ENCODE measurements at regions not wholly inside any gene's neighbourhood (a gene's known extent, or its start where the extent isn't known, plus 50 kb on each side); places are given as distances from the start of the nearest gene placed in this dataset.

GRCh38 chr4:186887752-186888151, 164.1 kb upstream of the FAT1 start:
- Histone ChIP-seq H3K27ac (ENCODE audit: low read length) (no peak overlapping the region), H3K36me3 (ENCODE audit: control insufficient read depth, insufficient read depth, low read length) (no peaks in the 10 kb centered on the region), H3K4me1 (ENCODE audit: control insufficient read depth, insufficient read depth, low read length) (0 out of 2 replicates have a peak, but pooled peaks cover 1% of the 10 kb centered on the region), H3K27me3 (ENCODE audit: control insufficient read depth, insufficient read depth, low read length) (no peaks in the 10 kb centered on the region), H3K4me3 (ENCODE audit: low read length) (no peak overlapping the region), H3K9me3 (ENCODE audit: control insufficient read depth, insufficient read depth, low read length) (no peaks in the 10 kb centered on the region)
- WGBS (ENCODE audit: insufficient coverage, insufficient read length) = no CpG with 5 or more reads among the region's 6 CpGs
- DNase-seq (ENCODE audit: low read depth, low spot score) = no peak

GRCh38 chr4:186889876-186890643, 166.4 kb upstream of the FAT1 start:
- H3K9me3 ChIP-seq (ENCODE audit: control insufficient read depth, insufficient read depth, low read length) = no peaks in the 10 kb centered on the region
- no peaks in the 10 kb centered on the region for H3K36me3 ChIP-seq (ENCODE audit: control insufficient read depth, insufficient read depth, low read length)
- WGBS (ENCODE audit: insufficient coverage, insufficient read length) = no CpG with 5 or more reads among the region's 46 CpGs
- no peak overlapping the region for H3K27ac ChIP-seq (ENCODE audit: low read length)
- H3K4me3 ChIP-seq (ENCODE audit: low read length) = no peak overlapping the region
- no peak for DNase-seq (ENCODE audit: low read depth, low spot score)
- no peaks in the 10 kb centered on the region for H3K27me3 ChIP-seq (ENCODE audit: control insufficient read depth, insufficient read depth, low read length)
- H3K4me1 ChIP-seq (ENCODE audit: control insufficient read depth, insufficient read depth, low read length) = 0 out of 2 replicates have a peak, but pooled peaks cover 1% of the 10 kb centered on the region

GRCh38 chr4:186891859-186892486, 168.3 kb upstream of the FAT1 start:
- Histone ChIP-seq H3K9me3 (ENCODE audit: control insufficient read depth, insufficient read depth, low read length) (no peaks in the 10 kb centered on the region), H3K4me3 (ENCODE audit: low read length) (no peak overlapping the region), H3K4me1 (ENCODE audit: control insufficient read depth, insufficient read depth, low read length) (no peaks in the 10 kb centered on the region), H3K27me3 (ENCODE audit: control insufficient read depth, insufficient read depth, low read length) (no peaks in the 10 kb centered on the region), H3K36me3 (ENCODE audit: control insufficient read depth, insufficient read depth, low read length) (no peaks in the 10 kb centered on the region), H3K27ac (ENCODE audit: low read length) (no peak overlapping the region)
- DNase-seq (ENCODE audit: low read depth, low spot score) = no peak
- WGBS (ENCODE audit: insufficient coverage, insufficient read length) = no CpG with 5 or more reads among the region's 12 CpGs

DNA sequence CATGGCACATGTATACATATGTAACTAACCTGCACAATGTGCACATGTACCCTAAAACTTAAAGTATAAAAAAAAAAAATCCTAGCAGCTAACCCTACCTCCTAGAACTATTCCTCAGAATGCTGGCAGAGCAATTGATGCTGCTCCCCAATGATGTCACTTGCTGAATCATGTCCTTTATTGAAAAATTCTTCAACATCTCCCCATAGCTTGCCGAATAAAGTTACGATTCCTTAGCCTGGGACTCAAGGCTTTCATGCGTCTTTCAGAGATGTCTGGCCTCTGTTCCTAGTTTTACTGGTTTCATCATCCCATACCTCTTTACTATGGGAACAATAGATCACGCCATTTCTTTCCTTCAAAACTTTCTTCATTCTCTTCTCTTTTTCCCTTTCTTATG, 174.7 kb upstream of the FAT1 start:
- no peaks in the 10 kb centered on the region for H3K27me3 ChIP-seq (ENCODE audit: control insufficient read depth, insufficient read depth, low read length)

GRCh38 chr4:186900232-186900900, 176.7 kb upstream of the FAT1 start:
- Histone ChIP-seq H3K4me1 (ENCODE audit: control insufficient read depth, insufficient read depth, low read length) (no peaks in the 10 kb centered on the region), H3K9me3 (ENCODE audit: control insufficient read depth, insufficient read depth, low read length) (no peaks in the 10 kb centered on the region), H3K4me3 (ENCODE audit: low read length) (no peak overlapping the region), H3K36me3 (ENCODE audit: control insufficient read depth, insufficient read depth, low read length) (no peaks in the 10 kb centered on the region), H3K27me3 (ENCODE audit: control insufficient read depth, insufficient read depth, low read length) (no peaks in the 10 kb centered on the region), H3K27ac (ENCODE audit: low read length) (no peak overlapping the region)
- no CpG with 5 or more reads among the region's 9 CpGs for WGBS (ENCODE audit: insufficient coverage, insufficient read length)
- no peak for DNase-seq (ENCODE audit: low read depth, low spot score)

More for the DNA sequence above, 174.7 kb upstream of the FAT1 start:
- WGBS (ENCODE audit: insufficient coverage, insufficient read length) = 100% methylated on average over 1 of the region's 4 CpGs
- no peak overlapping the region for H3K27ac ChIP-seq (ENCODE audit: low read length)
- H3K9me3 ChIP-seq (ENCODE audit: control insufficient read depth, insufficient read depth, low read length) = no peaks in the 10 kb centered on the region
- H3K4me1 ChIP-seq (ENCODE audit: control insufficient read depth, insufficient read depth, low read length) = no peaks in the 10 kb centered on the region
- no peaks in the 10 kb centered on the region for H3K36me3 ChIP-seq (ENCODE audit: control insufficient read depth, insufficient read depth, low read length)
- no peak overlapping the region for H3K4me3 ChIP-seq (ENCODE audit: low read length)
- no peak for DNase-seq (ENCODE audit: low read depth, low spot score)

DNA sequence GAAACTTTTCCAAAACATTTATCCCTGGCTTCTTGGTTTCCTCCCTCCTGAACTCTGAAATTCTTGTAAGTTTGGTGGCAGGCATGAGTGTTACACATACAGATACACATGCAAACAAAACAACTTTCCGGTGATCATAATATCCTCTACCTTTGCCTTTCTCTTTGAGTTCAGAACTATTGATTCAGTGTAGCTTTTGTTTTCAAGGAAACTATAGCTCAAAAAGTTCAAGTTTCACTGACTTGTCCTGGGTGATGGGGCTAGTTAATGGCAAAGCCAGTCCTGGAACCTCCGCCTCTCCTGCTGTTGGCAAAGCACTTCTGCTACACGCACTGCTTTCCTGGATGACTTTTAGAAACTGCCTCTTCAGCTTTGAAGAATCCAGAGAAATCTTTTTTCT, 177.3 kb upstream of the FAT1 start:
- Histone ChIP-seq H3K4me3 (ENCODE audit: low read length) (no peak overlapping the region), H3K27me3 (ENCODE audit: control insufficient read depth, insufficient read depth, low read length) (no peaks in the 10 kb centered on the region), H3K4me1 (ENCODE audit: control insufficient read depth, insufficient read depth, low read length) (no peaks in the 10 kb centered on the region), H3K27ac (ENCODE audit: low read length) (no peak overlapping the region), H3K36me3 (ENCODE audit: control insufficient read depth, insufficient read depth, low read length) (no peaks in the 10 kb centered on the region), H3K9me3 (ENCODE audit: control insufficient read depth, insufficient read depth, low read length) (no peaks in the 10 kb centered on the region)
- DNase-seq (ENCODE audit: low read depth, low spot score) = no peak
- no CpG with 5 or more reads among the region's 3 CpGs for WGBS (ENCODE audit: insufficient coverage, insufficient read length)

DNA sequence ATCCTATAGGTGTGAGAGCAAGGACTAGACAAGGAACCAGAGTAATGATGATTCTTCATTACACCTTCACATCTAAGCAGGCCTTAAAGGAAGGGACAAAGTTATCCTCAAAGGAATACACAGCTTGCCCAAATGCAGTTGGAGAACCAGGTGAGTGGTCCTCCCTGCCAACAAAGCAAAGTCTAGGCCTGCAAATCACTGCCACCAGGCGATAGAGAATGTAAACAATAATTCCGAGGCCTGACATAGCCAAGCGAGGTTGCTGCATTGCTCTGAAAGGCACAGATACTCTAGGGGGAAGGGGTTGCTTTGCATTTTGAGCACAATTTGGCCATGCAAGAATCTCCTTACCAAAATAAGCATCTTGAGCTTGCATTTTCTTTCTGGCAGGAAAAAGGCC, 178.2 kb upstream of the FAT1 start:
- no peaks in the 10 kb centered on the region for H3K9me3 ChIP-seq (ENCODE audit: control insufficient read depth, insufficient read depth, low read length)
- DNase-seq (ENCODE audit: low read depth, low spot score) = no peak
- no peaks in the 10 kb centered on the region for H3K36me3 ChIP-seq (ENCODE audit: control insufficient read depth, insufficient read depth, low read length)
- no peaks in the 10 kb centered on the region for H3K27me3 ChIP-seq (ENCODE audit: control insufficient read depth, insufficient read depth, low read length)
- WGBS (ENCODE audit: insufficient coverage, insufficient read length) = no CpG with 5 or more reads among the region's 3 CpGs
- no peak overlapping the region for H3K4me3 ChIP-seq (ENCODE audit: low read length)
- no peaks in the 10 kb centered on the region for H3K4me1 ChIP-seq (ENCODE audit: control insufficient read depth, insufficient read depth, low read length)
- H3K27ac ChIP-seq (ENCODE audit: low read length) = no peak overlapping the region

- Histone ChIP-seq H3K27me3 (ENCODE audit: control insufficient read depth, insufficient read depth, low read length) (no peaks in the 10 kb centered on the region), H3K36me3 (ENCODE audit: control insufficient read depth, insufficient read depth, low read length) (no peaks in the 10 kb centered on the region), H3K27ac (ENCODE audit: low read length) (no peak overlapping the region), H3K4me3 (ENCODE audit: low read length) (no peak overlapping the region), H3K9me3 (ENCODE audit: control insufficient read depth, insufficient read depth, low read length) (no peaks in the 10 kb centered on the region), H3K4me1 (ENCODE audit: control insufficient read depth, insufficient read depth, low read length) (no peaks in the 10 kb centered on the region)
- WGBS (ENCODE audit: insufficient coverage, insufficient read length) = no CpG with 5 or more reads among the region's 4 CpGs
- DNase-seq (ENCODE audit: low read depth, low spot score) = no peak
Measured at GRCh38 chr4:186902361-186902760, 178.7 kb upstream of the FAT1 start.

DNA sequence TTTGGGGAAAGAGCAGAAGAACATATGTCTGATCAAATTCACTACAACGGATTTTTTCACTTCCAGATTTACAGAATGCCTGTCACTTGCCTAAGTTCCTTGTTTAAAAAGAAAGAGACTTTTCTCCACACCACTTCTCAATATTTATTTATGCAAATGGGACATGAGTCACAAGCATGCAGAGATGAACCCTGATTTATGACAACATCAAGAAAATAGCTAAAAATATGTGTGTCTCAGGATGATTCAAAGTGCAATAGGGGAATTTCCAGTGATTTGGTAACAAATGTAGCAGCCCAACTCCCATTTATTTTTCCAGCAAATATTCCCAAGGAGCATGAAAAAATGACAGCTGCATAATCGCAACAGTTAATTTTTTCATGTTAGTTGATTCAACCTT, 180.4 kb upstream of the FAT1 start:
- WGBS (ENCODE audit: insufficient coverage, insufficient read length) = no CpG with 5 or more reads among the region's 2 CpGs
- DNase-seq (ENCODE audit: low read depth, low spot score) = no peak
- no peaks in the 10 kb centered on the region for H3K4me1 ChIP-seq (ENCODE audit: control insufficient read depth, insufficient read depth, low read length)
- H3K27me3 ChIP-seq (ENCODE audit: control insufficient read depth, insufficient read depth, low read length) = no peaks in the 10 kb centered on the region
- no peak overlapping the region for H3K4me3 ChIP-seq (ENCODE audit: low read length)
- no peak overlapping the region for H3K27ac ChIP-seq (ENCODE audit: low read length)
- no peaks in the 10 kb centered on the region for H3K9me3 ChIP-seq (ENCODE audit: control insufficient read depth, insufficient read depth, low read length)
- H3K36me3 ChIP-seq (ENCODE audit: control insufficient read depth, insufficient read depth, low read length) = no peaks in the 10 kb centered on the region

GRCh38 chr4:186906722-186907121, 183.1 kb upstream of the FAT1 start:
- WGBS (ENCODE audit: insufficient coverage, insufficient read length) = no CpG with 5 or more reads among the region's 12 CpGs
- DNase-seq (ENCODE audit: low read depth, low spot score) = no peak
- H3K27ac ChIP-seq (ENCODE audit: low read length) = no peak overlapping the region

More at GRCh38 chr4:186906722-186907121, 183.1 kb upstream of the FAT1 start:
- Histone ChIP-seq H3K27me3 (ENCODE audit: control insufficient read depth, insufficient read depth, low read length) (no peaks in the 10 kb centered on the region), H3K4me3 (ENCODE audit: low read length) (no peak overlapping the region), H3K36me3 (ENCODE audit: control insufficient read depth, insufficient read depth, low read length) (no peaks in the 10 kb centered on the region), H3K9me3 (ENCODE audit: control insufficient read depth, insufficient read depth, low read length) (no peaks in the 10 kb centered on the region), H3K4me1 (ENCODE audit: control insufficient read depth, insufficient read depth, low read length) (no peaks in the 10 kb centered on the region)

Data from iPS DF 6.9 (cell line).